C4-2B (cell line): ENCODE measurements at regions not wholly inside any gene's neighbourhood (a gene's known extent, or its start where the extent isn't known, plus 50 kb on each side); places are given as distances from the start of the nearest gene placed in this dataset.

ENCODE experiments used
- CTCF ChIP-seq: fragments of 450-650 bp; conservative IDR thresholded peaks from 2 replicates; pipeline ENCODE4 v1.5.1; 2017; ENCODE audit warnings: mild to moderate bottlenecking
- ZFX ChIP-seq: fragments of 450-650 bp; IDR thresholded peaks from 2 replicates; pipeline ENCODE4 v1.6.1; 2017

DNA sequence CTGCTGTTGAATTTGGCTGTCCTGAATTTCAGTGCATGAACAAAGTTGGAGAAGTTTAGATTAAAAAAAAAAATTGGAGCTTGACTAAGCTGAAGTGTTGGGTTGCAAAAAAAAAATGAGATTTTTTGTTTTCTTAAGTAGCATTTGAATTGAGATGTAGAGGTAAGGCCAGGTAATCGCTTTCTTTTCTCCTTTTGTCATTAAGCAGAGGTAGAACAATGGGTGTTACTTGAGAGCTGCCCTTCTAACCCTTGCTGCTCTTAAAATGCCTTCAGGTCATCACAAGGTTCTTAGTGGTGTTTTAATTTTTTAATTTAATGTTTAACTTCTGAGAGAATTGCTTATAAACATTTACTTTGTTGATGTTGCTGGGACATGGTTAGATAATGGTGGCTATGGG is 84.1 kb upstream of the PRDM1 start:
- no peak for TF ChIP-seq CTCF
- TF ChIP-seq ZFX = no peak
